ENCODE measurements at regions not wholly inside any gene's neighbourhood (a gene's known extent, or its start where the extent isn't known, plus 50 kb on each side); places are given as distances from the start of the nearest gene placed in this dataset.

GRCh38 chr6:24997905-24998304 lies 62.1 kb upstream of the RIPOR2 start:
- Histone ChIP-seq H3K4me3 (ENCODE audit: low read length) (peak overlapping the region; percentile 44), H3K9me3 (ENCODE audit: control insufficient read depth, insufficient read depth, low read length) (no peaks in the 10 kb centered on the region), H3K27ac (ENCODE audit: low read depth, low read length) (no peak overlapping the region), H4K20me1 (ENCODE audit: control insufficient read depth, insufficient read depth, low read depth, low read length) (no peaks in the 10 kb centered on the region), H3F3A (ENCODE audit: control insufficient read depth, insufficient read depth) (peaks cover 7% of the 10 kb centered on the region; the same call in 1 of the 2 replicates), H3K36me3 (ENCODE audit: control insufficient read depth, low read length) (no peaks in the 10 kb centered on the region), H3K79me2 (ENCODE audit: control insufficient read depth, low read length) (no peaks in the 10 kb centered on the region), H3K4me2 (ENCODE audit: low read length) (peak overlapping the region; percentile 63), H3K27me3 (ENCODE audit: control insufficient read depth, low read length) (no peaks in the 10 kb centered on the region), H3K4me1 (ENCODE audit: control insufficient read depth, low read length) (peaks cover 32% of the 10 kb centered on the region), H3K9me2 (replicated peaks; ENCODE audit: control insufficient read depth, low read length) (no peaks in the 10 kb centered on the region)
- TF ChIP-seq EZH2phosphoT487 (IDR thresholded peaks at IDR 0.05; ENCODE audit: borderline replicate concordance, low read length): no peak
- no peak for TF ChIP-seq CTCF (IDR thresholded peaks at IDR 0.05; ENCODE audit: low read depth, low read length, poor library complexity, severe bottlenecking)

- H3K4me3 ChIP-seq (ENCODE audit: low read length): no peak overlapping the region
- TF ChIP-seq EZH2phosphoT487 (IDR thresholded peaks at IDR 0.05; ENCODE audit: borderline replicate concordance, low read length) (no peak), CTCF (IDR thresholded peaks at IDR 0.05; ENCODE audit: low read depth, low read length, poor library complexity, severe bottlenecking) (no peak)
- H3K27ac ChIP-seq (ENCODE audit: low read depth, low read length): no peak overlapping the region
- H3K27me3 ChIP-seq (ENCODE audit: control insufficient read depth, low read length): no peaks in the 10 kb centered on the region
- H3K36me3 ChIP-seq (ENCODE audit: control insufficient read depth, low read length): no peaks in the 10 kb centered on the region
- no peaks in the 10 kb centered on the region for H3K9me3 ChIP-seq (ENCODE audit: control insufficient read depth, insufficient read depth, low read length)
- H3K79me2 ChIP-seq (ENCODE audit: control insufficient read depth, low read length): no peaks in the 10 kb centered on the region
- H4K20me1 ChIP-seq (ENCODE audit: control insufficient read depth, insufficient read depth, low read depth, low read length): no peaks in the 10 kb centered on the region
- H3K4me2 ChIP-seq (ENCODE audit: low read length): no peak overlapping the region
- peaks cover 10% of the 10 kb centered on the region for H3F3A ChIP-seq (ENCODE audit: control insufficient read depth, insufficient read depth)
- H3K9me2 ChIP-seq (replicated peaks; ENCODE audit: control insufficient read depth, low read length): no peaks in the 10 kb centered on the region
- peaks cover 33% of the 10 kb centered on the region for H3K4me1 ChIP-seq (ENCODE audit: control insufficient read depth, low read length)
Measured at GRCh38 chr6:25002326-25003091, 66.7 kb upstream of the RIPOR2 start.

- Histone ChIP-seq H4K20me1 (ENCODE audit: control insufficient read depth, insufficient read depth, low read depth, low read length) (no peaks in the 10 kb centered on the region), H3K4me3 (ENCODE audit: low read length) (no peak overlapping the region), H3K9me2 (replicated peaks; ENCODE audit: control insufficient read depth, low read length) (no peaks in the 10 kb centered on the region), H3K27ac (ENCODE audit: low read depth, low read length) (no peak overlapping the region), H3F3A (ENCODE audit: control insufficient read depth, insufficient read depth) (peaks cover 10% of the 10 kb centered on the region), H3K4me1 (ENCODE audit: control insufficient read depth, low read length) (peaks cover 22% of the 10 kb centered on the region), H3K9me3 (ENCODE audit: control insufficient read depth, insufficient read depth, low read length) (no peaks in the 10 kb centered on the region), H3K4me2 (ENCODE audit: low read length) (no peak overlapping the region), H3K36me3 (ENCODE audit: control insufficient read depth, low read length) (no peaks in the 10 kb centered on the region), H3K27me3 (ENCODE audit: control insufficient read depth, low read length) (no peaks in the 10 kb centered on the region), H3K79me2 (ENCODE audit: control insufficient read depth, low read length) (no peaks in the 10 kb centered on the region)
- TF ChIP-seq CTCF (IDR thresholded peaks at IDR 0.05; ENCODE audit: low read depth, low read length, poor library complexity, severe bottlenecking) (no peak), EZH2phosphoT487 (IDR thresholded peaks at IDR 0.05; ENCODE audit: borderline replicate concordance, low read length) (no peak)
Measured at GRCh38 chr6:25004357-25004756, 68.6 kb upstream of the RIPOR2 start.

Data from DOHH2 (cell line).